ENCODE measurements at regions not wholly inside any gene's neighbourhood (a gene's known extent, or its start where the extent isn't known, plus 50 kb on each side); places are given as distances from the start of the nearest gene placed in this dataset.

- H3K4me1 ChIP-seq (ENCODE audit: insufficient read depth, low read length) = peaks cover 4% of the 10 kb centered on the region; the same call in 1 of the 2 replicates
- no peak overlapping the region for H4K8ac ChIP-seq (replicated peaks; ENCODE audit: insufficient read length, low read depth, low read length)
- H2AK5ac ChIP-seq (ENCODE audit: insufficient read length, low read length) = no peak overlapping the region
- H4K5ac ChIP-seq (ENCODE audit: insufficient read length, low read depth, low read length) = no peak overlapping the region
- no peak overlapping the region for H3T11ph ChIP-seq (ENCODE audit: low read length)
- H3K14ac ChIP-seq (ENCODE audit: insufficient read depth, low read length) = no peak overlapping the region
- H3K4ac ChIP-seq (ENCODE audit: low read depth, low read length) = no peak overlapping the region
- no peak overlapping the region for H3K23ac ChIP-seq (ENCODE audit: insufficient read length, low read depth, low read length)
- H3K9me3 ChIP-seq (ENCODE audit: control insufficient read depth, low read depth, low read length) = no peaks in the 10 kb centered on the region
- H2BK120ac ChIP-seq (ENCODE audit: low read depth, low read length, poor library complexity, severe bottlenecking) = no peak overlapping the region
- peaks cover 41 to 43% of the 10 kb centered on the region in 2 experiments for H3K4me1 Mint-ChIP-seq
- H3K27me3 ChIP-seq (ENCODE audit: insufficient read depth, low read length) = no peaks in the 10 kb centered on the region
- no peak overlapping the region for H2BK20ac ChIP-seq (ENCODE audit: low read depth, low read length, poor library complexity, severe bottlenecking)
- H3K4me3 Mint-ChIP-seq = no peak overlapping the region
- H3K56ac ChIP-seq (ENCODE audit: insufficient read length, low read depth, low read length) = no peak overlapping the region
- H3K79me1 ChIP-seq (ENCODE audit: insufficient read depth, low read depth, low read length, poor library complexity, severe bottlenecking) = no peaks in the 10 kb centered on the region
- H3K18ac ChIP-seq (ENCODE audit: insufficient read length, low read depth, low read length) = no peak overlapping the region
- H4K91ac ChIP-seq (ENCODE audit: insufficient read length, low read depth, low read length) = no peak overlapping the region
- H3K27me3 Mint-ChIP-seq (ENCODE audit: low read depth) = peaks cover 25% of the 10 kb centered on the region
- no peak overlapping the region for H2AFZ ChIP-seq (ENCODE audit: low read length)
- H2BK15ac ChIP-seq (ENCODE audit: low read depth, low read length) = no peak overlapping the region
- no peak overlapping the region for H3K9ac ChIP-seq (ENCODE audit: extremely low read depth, insufficient read length, low read length)
- no peaks in the 10 kb centered on the region for H3K9me3 Mint-ChIP-seq
- no peak overlapping the region for H3K4me2 ChIP-seq (ENCODE audit: insufficient read depth, insufficient read length, low read length)
- peaks cover 5% of the 10 kb centered on the region for H3K23me2 ChIP-seq (ENCODE audit: insufficient read length, low read depth, low read length, poor library complexity, severe bottlenecking)
- H2BK12ac ChIP-seq (ENCODE audit: insufficient read length, low read depth, low read length) = no peak overlapping the region
- H3K36me3 Mint-ChIP-seq (ENCODE audit: insufficient read depth in 1 of 3, low read depth in 3 of 3) = no peaks in the 10 kb centered on the region; a peak in 1 of 7 replicates
- TF ChIP-seq CTCF (conservative IDR thresholded peaks at IDR 0.05) = no peak
- no peak overlapping the region for H3K27ac ChIP-seq (ENCODE audit: insufficient read length, low read depth, low read length)
- DNase-seq = no peak
- H3K79me2 ChIP-seq (ENCODE audit: insufficient read depth, low read length) = no peaks in the 10 kb centered on the region
- no peak overlapping the region for H2BK5ac ChIP-seq (ENCODE audit: insufficient read length, low read length)
- no peak overlapping the region for H3K27ac Mint-ChIP-seq
- WGBS (ENCODE audit: extremely low coverage, insufficient read length, low lambda C conversion rate) = no CpG with 5 or more reads among the region's 5 CpGs
- no peaks in the 10 kb centered on the region for H4K20me1 ChIP-seq (ENCODE audit: control insufficient read depth, insufficient read depth, insufficient read length)
Observed at GRCh38 chr6:6722195-6722594, 133.7 kb downstream of the LY86 start.
